Panc1 (cell line): ENCODE measurements at regions not wholly inside any gene's neighbourhood (a gene's known extent, or its start where the extent isn't known, plus 50 kb on each side); places are given as distances from the start of the nearest gene placed in this dataset.

Experiments
- ATAC-seq: fragments of 200-7000 bp; cut with Tn5 transposase; 2 replicates; pipeline ENCODE4 v1.9.1; 2020; ENCODE audit warnings: mild to moderate bottlenecking, moderate library complexity
- BruUV-seq: library from RNA; stranded (reverse); fragments of 400-500 nt; replicated peaks from 2 replicates; lab custom pipeline; 2021; lab: Mats Ljungman, UMichigan
- CTCF ChIA-PET: fragments of 300-600 bp; sonication (Branson Sonifier 250); formaldehyde crosslinking; loops from one replicate; lab custom pipeline; 2022; ENCODE audit warnings: antibody characterized with exemption; lab: Charles Lee
- POLR2A ChIA-PET: fragments of 300-600 bp; sonication (Branson Sonifier 250); formaldehyde crosslinking; loops from one replicate; lab custom pipeline; 2022; ENCODE audit warnings: antibody characterized with exemption; lab: Charles Lee
- DNase-seq: peaks from one replicate; pipeline ENCODE4 v3.0.0-alpha.2; 2010; ENCODE audit warnings: low read depth, low spot score
- H3K27ac ChIP-seq: 2 replicates; pipeline ENCODE4 v1.5.1; 2011; ENCODE audit warnings: mild to moderate bottlenecking, low read length, inconsistent platforms
- H3K27me3 ChIP-seq: fragments of 200-500 bp; sonication (Bioruptor generic); 2 replicates; pipeline ENCODE4 v1.6.0; 2014; ENCODE audit warnings: low read length, inconsistent platforms; ENCODE audit not compliant: control insufficient read depth, insufficient read depth
- H3K36me3 ChIP-seq: fragments of 200-500 bp; sonication (Bioruptor generic); 2 replicates; pipeline ENCODE4 v1.5.1; 2014; ENCODE audit warnings: inconsistent platforms, mild to moderate bottlenecking, low read length, moderate library complexity; ENCODE audit not compliant: control insufficient read depth, insufficient read depth
- H3K4me1 ChIP-seq: 2 replicates; pipeline ENCODE4 v1.5.1; 2011; ENCODE audit warnings: inconsistent platforms, mild to moderate bottlenecking, low read length, moderate library complexity; ENCODE audit not compliant: control insufficient read depth, insufficient read depth
- H3K4me3 ChIP-seq, 2 experiments: 2 replicates each; pipeline ENCODE4 v1.5.1; 2011 to 2012; ENCODE audit warnings: low read depth in 2 of 2, low read length in 2 of 2, mild to moderate bottlenecking in 2 of 2, inconsistent platforms in 1 of 2, moderate library complexity in 1 of 2
- H3K9me3 ChIP-seq: fragments of 200-500 bp; sonication (Bioruptor generic); 2 replicates; pipeline ENCODE4 v1.5.1; 2014; ENCODE audit warnings: low read depth, mild to moderate bottlenecking, inconsistent platforms, low read length, moderate library complexity; ENCODE audit not compliant: control insufficient read depth, insufficient read depth
- CTCF ChIP-seq: fragments of 450-650 bp; IDR thresholded peaks from 2 replicates; pipeline ENCODE4 v1.5.1; 2017; ENCODE audit warnings: mild to moderate bottlenecking
- POLR2AphosphoS5 ChIP-seq: IDR thresholded peaks from 2 replicates; pipeline ENCODE4 v1.6.1; 2012; ENCODE audit warnings: mild to moderate bottlenecking, low read depth, low read length, moderate library complexity
- REST ChIP-seq, 2 experiments: IDR thresholded peaks; 2 replicates each; pipeline ENCODE4 v1.6.1; 2011 to 2012; ENCODE audit warnings: low read depth in 2 of 2, control low read depth in 1 of 2, low read length in 1 of 2, mild to moderate bottlenecking in 1 of 2, moderate library complexity in 1 of 2; ENCODE audit not compliant: insufficient read depth in 1 of 2
- SIN3A ChIP-seq: IDR thresholded peaks from 2 replicates; pipeline ENCODE4 v1.6.1; 2012; ENCODE audit warnings: low read depth, mild to moderate bottlenecking, low read length, moderate library complexity, borderline replicate concordance; ENCODE audit not compliant: insufficient read depth
- TCF7L2 ChIP-seq: IDR thresholded peaks from 2 replicates; pipeline ENCODE4 v1.6.1; 2011; ENCODE audit warnings: mild to moderate bottlenecking, low read depth, low read length, inconsistent platforms
- in situ Hi-C: cut with HindIII; loops from 2 replicates; pipeline ENCODE4 v1.10.0; 2016; ENCODE audit warnings: low sequenced_read_pairs, low pct_unique_long_range_greater_than_20kb
- intact Hi-C: fragments of 100-400 bp; cut with micrococcal nuclease; formaldehyde crosslinking; loops from one replicate; pipeline ENCODE4 v1.10.0; 2022; ENCODE audit not compliant: unreplicated experiment

- CTCF ChIA-PET, result no interaction called here
- no peak for TF ChIP-seq REST (IDR thresholded peaks at IDR 0.05; ENCODE audit: insufficient read depth in 1 of 2, low read depth in 2 of 2, low read length in 1 of 2)
- no peaks in the 10 kb centered on the region for H3K4me1 ChIP-seq
- POLR2A ChIA-PET, result no interaction called here
- H3K4me3 ChIP-seq, result no peak overlapping the region
- ATAC-seq, result no peak
- H3K27me3 ChIP-seq, result no peaks in the 10 kb centered on the region
- no peaks in the 10 kb centered on the region for H3K36me3 ChIP-seq
- in situ Hi-C loops (no loop called here), intact Hi-C loops (no loop called here)
- H3K9me3 ChIP-seq, result no peaks in the 10 kb centered on the region
- DNase-seq, result no peak
- no peak overlapping the region for H3K27ac ChIP-seq
- no TSS peak for BruUV-seq
Observed at GRCh38 chr5:117054141-117054540, 479.5 kb upstream of the SEMA6A start.

GRCh38 chr5:117041926-117042595 is 467.4 kb upstream of the SEMA6A start:
- TF ChIP-seq CTCF, result no peak
- TF ChIP-seq TCF7L2, result no peak
- no peak for TF ChIP-seq POLR2AphosphoS5
- TF ChIP-seq SIN3A, result no peak
- TF ChIP-seq REST (IDR thresholded peaks at IDR 0.05; ENCODE audit: insufficient read depth in 1 of 2, low read depth in 2 of 2, low read length in 1 of 2), result no peak
- ChIA-PET POLR2A (no interaction called here), CTCF (no interaction called here)
- in situ Hi-C loops (no loop called here), intact Hi-C loops (no loop called here)
- Histone ChIP-seq H3K27ac (no peak overlapping the region), H3K36me3 (no peaks in the 10 kb centered on the region), H3K27me3 (no peaks in the 10 kb centered on the region), H3K9me3 (no peaks in the 10 kb centered on the region), H3K4me1 (no peaks in the 10 kb centered on the region), H3K4me3 (no peak overlapping the region)
- no TSS peak for BruUV-seq
- ATAC-seq (no peak), DNase-seq (no peak)
